H9 (cell line): ENCODE measurements at regions not wholly inside any gene's neighbourhood (a gene's known extent, or its start where the extent isn't known, plus 50 kb on each side); places are given as distances from the start of the nearest gene placed in this dataset.
A peak's percentile ranks its signal among the peaks of the same experiment; 100 is the strongest.

Experiments
- DNase-seq: peaks from one replicate; pipeline ENCODE4 v3.0.0-alpha.2; 2017
- H2AFZ ChIP-seq: one replicate; pipeline ENCODE4 v1.6.1; 2013; ENCODE audit warnings: mild to moderate bottlenecking, low read length, control low read depth, moderate library complexity
- H2AK5ac ChIP-seq: 2 replicates; pipeline ENCODE4 v1.6.1; 2013; ENCODE audit warnings: low read length, control low read depth, mixed read lengths; ENCODE audit not compliant: insufficient read length
- H2BK120ac ChIP-seq: one replicate; pipeline ENCODE4 v1.6.1; 2013; ENCODE audit warnings: low read depth, mild to moderate bottlenecking, low read length, control low read depth, inconsistent platforms; ENCODE audit not compliant: poor library complexity, severe bottlenecking
- H2BK12ac ChIP-seq: 2 replicates; pipeline ENCODE4 v1.6.1; 2013; ENCODE audit warnings: low read length, control low read depth, mixed read lengths, low read depth; ENCODE audit not compliant: insufficient read length
- H2BK15ac ChIP-seq: 2 replicates; pipeline ENCODE4 v1.6.1; 2013; ENCODE audit warnings: low read depth, low read length, control low read depth
- H2BK20ac ChIP-seq: one replicate; pipeline ENCODE4 v1.6.1; 2013; ENCODE audit warnings: low read depth, mild to moderate bottlenecking, low read length, control low read depth, inconsistent platforms; ENCODE audit not compliant: poor library complexity, severe bottlenecking
- H2BK5ac ChIP-seq: 2 replicates; pipeline ENCODE4 v1.6.1; 2013; ENCODE audit warnings: low read length, control low read depth, mixed read lengths; ENCODE audit not compliant: insufficient read length
- H3K14ac ChIP-seq: 2 replicates; pipeline ENCODE4 v1.6.1; 2013; ENCODE audit warnings: low read length, control low read depth; ENCODE audit not compliant: insufficient read depth
- H3K18ac ChIP-seq: 2 replicates; pipeline ENCODE4 v1.6.1; 2013; ENCODE audit warnings: low read depth, mild to moderate bottlenecking, mixed read lengths, low read length, control low read depth; ENCODE audit not compliant: insufficient read length
- H3K23ac ChIP-seq: 2 replicates; pipeline ENCODE4 v1.6.1; 2013; ENCODE audit warnings: low read length, control low read depth, mixed read lengths, low read depth; ENCODE audit not compliant: insufficient read length
- H3K23me2 ChIP-seq: 2 replicates; pipeline ENCODE4 v1.6.1; 2013; ENCODE audit warnings: low read depth, mild to moderate bottlenecking, mixed read lengths, low read length, control low read depth; ENCODE audit not compliant: insufficient read length, poor library complexity, severe bottlenecking
- H3K27ac ChIP-seq: 2 replicates; pipeline ENCODE4 v1.5.1; 2013; ENCODE audit warnings: low read length, control low read depth, mixed read lengths, low read depth; ENCODE audit not compliant: insufficient read length
- H3K27me3 ChIP-seq: 2 replicates; pipeline ENCODE4 v1.6.1; 2013; ENCODE audit warnings: low read length, control low read depth, inconsistent platforms; ENCODE audit not compliant: insufficient read depth
- H3K4ac ChIP-seq: 2 replicates; pipeline ENCODE4 v1.6.1; 2013; ENCODE audit warnings: low read depth, mild to moderate bottlenecking, control low read depth, inconsistent platforms, low read length, moderate library complexity
- H3K4me1 ChIP-seq: 2 replicates; pipeline ENCODE4 v1.6.1; 2013; ENCODE audit warnings: low read length, control low read depth, inconsistent platforms; ENCODE audit not compliant: insufficient read depth
- H3K4me2 ChIP-seq: 2 replicates; pipeline ENCODE4 v1.6.1; 2013; ENCODE audit warnings: low read length, control low read depth, mixed read lengths; ENCODE audit not compliant: insufficient read length, insufficient read depth
- H3K56ac ChIP-seq: 2 replicates; pipeline ENCODE4 v1.6.1; 2013; ENCODE audit warnings: low read depth, mild to moderate bottlenecking, mixed read lengths, low read length, control low read depth; ENCODE audit not compliant: insufficient read length
- H3K79me1 ChIP-seq: 2 replicates; pipeline ENCODE4 v1.6.1; 2013; ENCODE audit warnings: low read depth, mild to moderate bottlenecking, moderate library complexity, low read length, control low read depth, inconsistent platforms; ENCODE audit not compliant: insufficient read depth, poor library complexity, severe bottlenecking
- H3K79me2 ChIP-seq: 2 replicates; pipeline ENCODE4 v1.6.1; 2013; ENCODE audit warnings: low read length, control low read depth, inconsistent platforms; ENCODE audit not compliant: insufficient read depth
- H3K9ac ChIP-seq: 2 replicates; pipeline ENCODE4 v1.6.1; 2013; ENCODE audit warnings: low read length, control low read depth, mixed read lengths; ENCODE audit not compliant: insufficient read length; ENCODE audit errors: extremely low read depth
- H3K9me3 ChIP-seq: one replicate; pipeline ENCODE4 v1.6.1; 2013; ENCODE audit warnings: low read depth, low read length, inconsistent platforms; ENCODE audit not compliant: control insufficient read depth
- H3T11ph ChIP-seq: one replicate; pipeline ENCODE4 v1.6.1; 2013; ENCODE audit warnings: mild to moderate bottlenecking, low read length, control low read depth, inconsistent platforms
- H4K20me1 ChIP-seq: one replicate; pipeline ENCODE4 v1.6.1; 2013; ENCODE audit not compliant: control insufficient read depth, insufficient read length, insufficient read depth
- H4K5ac ChIP-seq: 2 replicates; pipeline ENCODE4 v1.6.1; 2013; ENCODE audit warnings: low read depth, mild to moderate bottlenecking, mixed read lengths, low read length, control low read depth; ENCODE audit not compliant: insufficient read length
- H4K8ac ChIP-seq: replicated peaks from 2 replicates; pipeline ENCODE4 v1.6.1; 2013; ENCODE audit warnings: low read length, control low read depth, mixed read lengths, low read depth; ENCODE audit not compliant: insufficient read length
- H4K91ac ChIP-seq: 2 replicates; pipeline ENCODE4 v1.6.1; 2013; ENCODE audit warnings: low read depth, mild to moderate bottlenecking, moderate library complexity, mixed read lengths, low read length, control low read depth; ENCODE audit not compliant: insufficient read length
- H3K27ac Mint-ChIP-seq, 3 experiments: 2 replicates in 2 of 3; 3 replicates in 1 of 3; pipeline ENCODE4 v1.8.0; 2020 to 2021; ENCODE audit warnings: mixed read lengths in 3 of 3, mild to moderate bottlenecking in 1 of 3, moderate library complexity in 1 of 3
- H3K27me3 Mint-ChIP-seq: 2 replicates; pipeline ENCODE4 v1.8.0; 2021; ENCODE audit warnings: low read depth, mild to moderate bottlenecking, moderate library complexity, mixed read lengths
- H3K36me3 Mint-ChIP-seq, 3 experiments: 2 replicates in 2 of 3; 3 replicates in 1 of 3; pipeline ENCODE4 v1.8.0; 2020 to 2021; ENCODE audit warnings: low read depth in 3 of 3, mixed read lengths in 3 of 3; ENCODE audit not compliant: insufficient read depth in 1 of 3
- H3K4me1 Mint-ChIP-seq, 2 experiments: 2 replicates each; pipeline ENCODE4 v1.8.0; 2020; ENCODE audit warnings: mixed read lengths in 2 of 2
- H3K4me3 Mint-ChIP-seq, 2 experiments: 2 replicates in 1 of 2; 3 replicates in 1 of 2; pipeline ENCODE4 v1.8.0; 2020 to 2021; ENCODE audit warnings: mild to moderate bottlenecking in 2 of 2, mixed read lengths in 2 of 2, moderate library complexity in 1 of 2
- H3K9me3 Mint-ChIP-seq, 2 experiments: 2 replicates in 1 of 2; 3 replicates in 1 of 2; pipeline ENCODE4 v1.8.0; 2020; ENCODE audit warnings: mild to moderate bottlenecking in 2 of 2, mixed read lengths in 2 of 2, moderate library complexity in 1 of 2
- WGBS: extraction: QIAGEN DNeasy Blood & Tissue Kit; methylation state at CpG from one replicate; pipeline ENCODE4 v1.1.7; 2013; ENCODE audit warnings: missing lambda C conversion rate, low lambda C conversion rate, mixed read lengths; ENCODE audit not compliant: insufficient read length; ENCODE audit errors: extremely low coverage; 5-methylcytosine and 5-hydroxymethylcytosine counted together
- TF ChIP-seq, protein P1 (sequence below): fragments of 200-600 bp; sonication (generic); conservative IDR thresholded peaks from 3 replicates; pipeline ENCODE4 v1.8.0; 2021; ENCODE audit warnings: antibody characterized with exemption, mild to moderate bottlenecking

DNA sequence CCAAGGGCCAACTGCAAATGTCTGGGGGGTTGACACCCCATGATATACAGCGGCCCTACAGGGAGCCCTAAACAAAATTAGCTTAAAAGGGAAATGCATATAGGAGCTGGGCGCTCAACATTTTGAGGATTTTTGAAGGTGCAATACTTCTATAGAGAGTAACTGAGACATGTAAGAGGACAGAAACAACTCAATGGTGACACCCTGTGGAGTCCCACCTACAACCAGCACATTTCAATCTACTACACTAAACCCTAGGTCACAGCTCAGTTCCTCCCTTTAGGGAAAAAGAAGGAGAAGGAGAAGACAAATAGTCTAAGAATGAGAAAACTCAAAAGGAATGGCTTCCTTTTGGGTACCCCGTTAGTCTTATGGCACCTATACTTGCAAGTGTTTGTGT lies 1010.5 kb upstream of the NOVA1 start:
- no peak overlapping the region for H3K14ac ChIP-seq
- H2BK5ac ChIP-seq: no peak overlapping the region
- no peaks in the 10 kb centered on the region for H3K27me3 Mint-ChIP-seq
- H3K27me3 ChIP-seq: no peaks in the 10 kb centered on the region
- TF ChIP-seq, protein P1, sequence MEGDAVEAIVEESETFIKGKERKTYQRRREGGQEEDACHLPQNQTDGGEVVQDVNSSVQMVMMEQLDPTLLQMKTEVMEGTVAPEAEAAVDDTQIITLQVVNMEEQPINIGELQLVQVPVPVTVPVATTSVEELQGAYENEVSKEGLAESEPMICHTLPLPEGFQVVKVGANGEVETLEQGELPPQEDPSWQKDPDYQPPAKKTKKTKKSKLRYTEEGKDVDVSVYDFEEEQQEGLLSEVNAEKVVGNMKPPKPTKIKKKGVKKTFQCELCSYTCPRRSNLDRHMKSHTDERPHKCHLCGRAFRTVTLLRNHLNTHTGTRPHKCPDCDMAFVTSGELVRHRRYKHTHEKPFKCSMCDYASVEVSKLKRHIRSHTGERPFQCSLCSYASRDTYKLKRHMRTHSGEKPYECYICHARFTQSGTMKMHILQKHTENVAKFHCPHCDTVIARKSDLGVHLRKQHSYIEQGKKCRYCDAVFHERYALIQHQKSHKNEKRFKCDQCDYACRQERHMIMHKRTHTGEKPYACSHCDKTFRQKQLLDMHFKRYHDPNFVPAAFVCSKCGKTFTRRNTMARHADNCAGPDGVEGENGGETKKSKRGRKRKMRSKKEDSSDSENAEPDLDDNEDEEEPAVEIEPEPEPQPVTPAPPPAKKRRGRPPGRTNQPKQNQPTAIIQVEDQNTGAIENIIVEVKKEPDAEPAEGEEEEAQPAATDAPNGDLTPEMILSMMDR: 0 out of 3 replicates have a peak, but pooled peaks have one; percentile 16
- peaks cover 0 to 4% of the 10 kb centered on the region in 2 experiments; a peak in 2 of 5 replicates for H3K9me3 Mint-ChIP-seq
- H2BK20ac ChIP-seq: no peak overlapping the region
- H2BK120ac ChIP-seq: no peak overlapping the region
- H2BK15ac ChIP-seq: no peak overlapping the region
- no peaks in the 10 kb centered on the region for H3K23me2 ChIP-seq
- H3K23ac ChIP-seq: no peak overlapping the region
- H3K9ac ChIP-seq: no peak overlapping the region
- H4K8ac ChIP-seq: no peak overlapping the region
- H3K56ac ChIP-seq: no peak overlapping the region
- no peaks in the 10 kb centered on the region for H3K79me2 ChIP-seq
- H2AK5ac ChIP-seq: no peak overlapping the region
- H4K5ac ChIP-seq: no peak overlapping the region
- H3K4me3 Mint-ChIP-seq: no peak overlapping the region
- H3K4ac ChIP-seq: no peak overlapping the region
- H3K18ac ChIP-seq: no peak overlapping the region
- H3K4me2 ChIP-seq: no peak overlapping the region
- H4K91ac ChIP-seq: no peak overlapping the region
- no peak overlapping the region; a peak in 1 of 7 replicates for H3K27ac Mint-ChIP-seq
- no CpG with 5 or more reads among the region's 3 CpGs for WGBS
- H3K36me3 Mint-ChIP-seq: peaks cover 0 to 5% (median 3%) of the 10 kb centered on the region in 3 experiments; a peak in 2 of 7 replicates
- no peaks in the 10 kb centered on the region for H3K9me3 ChIP-seq
- H3K27ac ChIP-seq: no peak overlapping the region
- no peaks in the 10 kb centered on the region for H3K79me1 ChIP-seq
- H3K4me1 Mint-ChIP-seq: peaks cover 19 to 21% of the 10 kb centered on the region in 2 experiments
- H3T11ph ChIP-seq: no peak overlapping the region
- no peaks in the 10 kb centered on the region; the same call in 1 of the 2 replicates for H3K4me1 ChIP-seq
- H2BK12ac ChIP-seq: no peak overlapping the region
- H4K20me1 ChIP-seq: no peaks in the 10 kb centered on the region
- no peak for DNase-seq
- H2AFZ ChIP-seq: no peak overlapping the region
